ENCODE measurements at regions not wholly inside any gene's neighbourhood (a gene's known extent, or its start where the extent isn't known, plus 50 kb on each side); places are given as distances from the start of the nearest gene placed in this dataset.

GRCh38 chr12:126084480-126084879 lies 1019.2 kb downstream of the AACS start:
- DNase-seq (ENCODE audit: low read depth, low spot score): peak; percentile 29

- DNase-seq (ENCODE audit: low read depth, low spot score): no peak
Measured at GRCh38 chr12:126086242-126086641, 1021.0 kb downstream of the AACS start.

GRCh38 chr12:126087692-126088091 lies 1022.5 kb downstream of the AACS start:
- DNase-seq (ENCODE audit: low read depth, low spot score): no peak

GRCh38 chr12:126093908-126094307 lies 1028.7 kb downstream of the AACS start:
- peak; percentile 35 for DNase-seq (ENCODE audit: low read depth, low spot score)

- DNase-seq (ENCODE audit: low read depth, low spot score): no peak
Measured at GRCh38 chr12:126095748-126096510, 1030.7 kb downstream of the AACS start.

- DNase-seq (ENCODE audit: low read depth, low spot score): no peak
Measured at GRCh38 chr12:126106706-126107105, 1041.5 kb downstream of the AACS start.

GRCh38 chr12:126107659-126108058 lies 1042.4 kb downstream of the AACS start:
- DNase-seq (ENCODE audit: low read depth, low spot score): no peak

GRCh38 chr12:126108247-126108646 lies 1043.0 kb downstream of the AACS start:
- no peak for DNase-seq (ENCODE audit: low read depth, low spot score)

- no peak for DNase-seq (ENCODE audit: low read depth, low spot score)
Measured at GRCh38 chr12:126112141-126112540, 1046.9 kb downstream of the AACS start.

- DNase-seq (ENCODE audit: low read depth, low spot score): no peak
Measured at GRCh38 chr12:126112849-126113248, 1047.6 kb downstream of the AACS start.

- DNase-seq (ENCODE audit: low read depth, low spot score): no peak
Measured at GRCh38 chr12:126114441-126114840, 1049.2 kb downstream of the AACS start.

GRCh38 chr12:126117502-126117901 lies 1052.3 kb downstream of the AACS start:
- DNase-seq (ENCODE audit: low read depth, low spot score): no peak

- DNase-seq (ENCODE audit: low read depth, low spot score): no peak
Measured at GRCh38 chr12:126139355-126139754, 1074.1 kb downstream of the AACS start.

- no peak for DNase-seq (ENCODE audit: low read depth, low spot score)
Measured at GRCh38 chr12:126144603-126145002, 1079.4 kb downstream of the AACS start.

GRCh38 chr12:126147321-126147720 lies 1082.1 kb downstream of the AACS start:
- no peak for DNase-seq (ENCODE audit: low read depth, low spot score)

GRCh38 chr12:126156806-126157574 lies 1091.8 kb downstream of the AACS start:
- DNase-seq (ENCODE audit: low read depth, low spot score): no peak

GRCh38 chr12:126157575-126157966 lies 1092.3 kb downstream of the AACS start:
- DNase-seq (ENCODE audit: low read depth, low spot score): no peak

- no peak for DNase-seq (ENCODE audit: low read depth, low spot score)
Measured at GRCh38 chr12:126159139-126159538, 1093.9 kb downstream of the AACS start.

GRCh38 chr12:126160912-126161311 lies 1095.7 kb downstream of the AACS start:
- DNase-seq (ENCODE audit: low read depth, low spot score): no peak

- DNase-seq (ENCODE audit: low read depth, low spot score): no peak
Measured at GRCh38 chr12:126163984-126164383, 1098.7 kb downstream of the AACS start.

- DNase-seq (ENCODE audit: low read depth, low spot score): no peak
Measured at GRCh38 chr12:126171937-126172559, 1106.8 kb downstream of the AACS start.

- DNase-seq (ENCODE audit: low read depth, low spot score): no peak
Measured at GRCh38 chr12:126182619-126183236, 1117.5 kb downstream of the AACS start.
